AG09309 (cell line): ENCODE measurements at regions not wholly inside any gene's neighbourhood (a gene's known extent, or its start where the extent isn't known, plus 50 kb on each side); places are given as distances from the start of the nearest gene placed in this dataset.

Source experiments
- DNase-seq: peaks from one replicate; pipeline ENCODE4 v3.0.0-alpha.2; 2010; ENCODE audit warnings: low read depth
- H3K4me3 ChIP-seq: 2 replicates; pipeline ENCODE4 v1.5.1; 2011; ENCODE audit warnings: mild to moderate bottlenecking, low read depth, low read length, moderate library complexity; ENCODE audit not compliant: control insufficient read depth
- CTCF ChIP-seq: IDR thresholded peaks from 2 replicates; pipeline ENCODE4 v1.5.1; 2011; ENCODE audit warnings: mild to moderate bottlenecking, low read depth, low read length, inconsistent platforms; ENCODE audit not compliant: insufficient read depth, control insufficient read depth; ENCODE audit errors: missing control alignments

GRCh38 chr6:18545726-18546125, 158.6 kb downstream of the RNF144B start:
- H3K4me3 ChIP-seq = no peak overlapping the region
- TF ChIP-seq CTCF = no peak
- DNase-seq = no peak

GRCh38 chr6:18550119-18550518, 163.0 kb downstream of the RNF144B start:
- no peak overlapping the region for H3K4me3 ChIP-seq
- TF ChIP-seq CTCF = no peak
- DNase-seq = no peak

GRCh38 chr6:18551228-18551627, 164.1 kb downstream of the RNF144B start:
- peak; percentile 75 for DNase-seq
- no peak for TF ChIP-seq CTCF
- no peak overlapping the region for H3K4me3 ChIP-seq

- DNase-seq = no peak
- TF ChIP-seq CTCF = no peak
- H3K4me3 ChIP-seq = no peak overlapping the region
Measured at GRCh38 chr6:18555750-18556149, 168.6 kb downstream of the RNF144B start.

GRCh38 chr6:18561037-18561750, 174.0 kb downstream of the RNF144B start:
- DNase-seq = no peak
- no peak overlapping the region for H3K4me3 ChIP-seq
- no peak for TF ChIP-seq CTCF

GRCh38 chr6:18562726-18563125, 175.6 kb downstream of the RNF144B start:
- TF ChIP-seq CTCF = no peak
- no peak for DNase-seq
- H3K4me3 ChIP-seq = no peak overlapping the region
